CD14-positive monocyte (primary cell): ENCODE measurements at regions not wholly inside any gene's neighbourhood (a gene's known extent, or its start where the extent isn't known, plus 50 kb on each side); places are given as distances from the start of the nearest gene placed in this dataset.

Experiments used
- DNase-seq, 3 donors: peaks; one replicate each; pipeline ENCODE4 v3.0.0-alpha.2; 2011 to 2022
- H2AFZ ChIP-seq: 2 replicates; pipeline ENCODE4 v1.6.0; 2012; ENCODE audit warnings: mild to moderate bottlenecking, low read depth, low read length, inconsistent platforms; ENCODE audit not compliant: insufficient read depth, poor library complexity, severe bottlenecking
- H3K27ac ChIP-seq, 2 donors: 1 replicate in 1 of 2; 2 replicates in 1 of 2; pipeline ENCODE4 v1.5.1; 2012 to 2013; ENCODE audit warnings: low read length in 2 of 2, control low read depth in 1 of 2, inconsistent platforms in 1 of 2, low read depth in 1 of 2, mild to moderate bottlenecking in 1 of 2
- H3K27me3 ChIP-seq, 2 donors: one replicate each; pipeline versions ENCODE4 v1.6.0 to v1.6.1; 2011 to 2013; ENCODE audit warnings: low read length in 2 of 2; ENCODE audit not compliant: control insufficient read depth in 2 of 2, insufficient read depth in 2 of 2
- H3K36me3 ChIP-seq, 2 donors: replicated peaks in 1 of 2; 1 replicate in 1 of 2; 2 replicates in 1 of 2; pipeline versions ENCODE4 v1.5.1 to v1.6.1; 2012 to 2013; ENCODE audit warnings: low read length in 2 of 2, control low read depth in 1 of 2, inconsistent platforms in 1 of 2, mild to moderate bottlenecking in 1 of 2; ENCODE audit not compliant: insufficient read depth in 2 of 2, control insufficient read depth in 1 of 2
- H3K4me1 ChIP-seq, 2 donors: 1 replicate in 1 of 2; 2 replicates in 1 of 2; pipeline versions ENCODE4 v1.5.1 to v1.6.1; 2012 to 2013; ENCODE audit warnings: low read length in 2 of 2, control low read depth in 1 of 2, inconsistent platforms in 1 of 2, mild to moderate bottlenecking in 1 of 2, moderate library complexity in 1 of 2; ENCODE audit not compliant: insufficient read depth in 2 of 2, control insufficient read depth in 1 of 2
- H3K4me2 ChIP-seq: replicated peaks from 2 replicates; pipeline ENCODE3; 2012; ENCODE audit warnings: low read length, moderate library complexity, mild to moderate bottlenecking; ENCODE audit not compliant: poor library complexity, severe bottlenecking; ENCODE audit errors: extremely low read depth
- H3K4me3 ChIP-seq, 3 experiments: fragments of 200-600 bp in 1 of 3; sonication (generic) in 1 of 3; replicated peaks in 1 of 3; 1 replicate in 2 of 3; 2 replicates in 1 of 3; pipeline ENCODE4 v1.5.1; 2011 to 2013; ENCODE audit warnings: low read length in 3 of 3, mild to moderate bottlenecking in 3 of 3, control low read depth in 2 of 3, low read depth in 2 of 3, inconsistent platforms in 1 of 3, moderate library complexity in 1 of 3
- H3K79me2 ChIP-seq: 2 replicates; pipeline ENCODE4 v1.6.0; 2012; ENCODE audit warnings: mild to moderate bottlenecking, control low read depth, inconsistent platforms, low read length, moderate library complexity; ENCODE audit not compliant: insufficient read depth
- H3K9ac ChIP-seq: 2 replicates; pipeline ENCODE4 v1.6.0; 2017; ENCODE audit warnings: low read length, mild to moderate bottlenecking; ENCODE audit not compliant: insufficient read depth, poor library complexity, severe bottlenecking
- H3K9me3 ChIP-seq, 2 donors: replicated peaks in 1 of 2; 1 replicate in 1 of 2; 2 replicates in 1 of 2; pipeline versions ENCODE4 v1.5.1 to v1.6.1; 2012 to 2013; ENCODE audit warnings: low read length in 2 of 2, control low read depth in 1 of 2; ENCODE audit not compliant: control insufficient read depth in 1 of 2, insufficient read depth in 1 of 2
- H4K20me1 ChIP-seq: 2 replicates; pipeline ENCODE4 v1.6.0; 2012; ENCODE audit warnings: mild to moderate bottlenecking, low read length, control low read depth, moderate library complexity; ENCODE audit not compliant: insufficient read depth
- H3K27ac Mint-ChIP-seq, 7 donors: one replicate each; pipeline ENCODE4 v1.8.0; 2020; ENCODE audit warnings: mild to moderate bottlenecking in 7 of 7, mixed read lengths in 7 of 7, moderate library complexity in 6 of 7, inconsistent platforms in 2 of 7
- H3K27me3 Mint-ChIP-seq, 3 donors: one replicate each; pipeline ENCODE4 v1.8.0; 2021 to 2022; ENCODE audit warnings: low read depth in 3 of 3, mild to moderate bottlenecking in 3 of 3, mixed read lengths in 3 of 3, moderate library complexity in 3 of 3, inconsistent platforms in 1 of 3
- H3K36me3 Mint-ChIP-seq, 2 donors: one replicate each; pipeline ENCODE4 v1.8.0; 2020; ENCODE audit warnings: mixed read lengths in 2 of 2, inconsistent platforms in 1 of 2, mild to moderate bottlenecking in 1 of 2
- H3K4me1 Mint-ChIP-seq: one replicate; pipeline ENCODE4 v1.8.0; 2020; ENCODE audit warnings: mild to moderate bottlenecking, mixed read lengths
- H3K4me3 Mint-ChIP-seq, 2 donors: one replicate each; pipeline ENCODE4 v1.8.0; 2020; ENCODE audit warnings: mild to moderate bottlenecking in 2 of 2, mixed read lengths in 2 of 2, moderate library complexity in 1 of 2
- H3K9me3 Mint-ChIP-seq, 7 donors: one replicate each; pipeline ENCODE4 v1.8.0; 2020 to 2022; ENCODE audit warnings: mixed read lengths in 7 of 7, mild to moderate bottlenecking in 6 of 7, moderate library complexity in 6 of 7, inconsistent platforms in 2 of 7
- CTCF ChIP-seq: fragments of 200-600 bp; IDR thresholded peaks from one replicate; pipeline ENCODE4 v1.8.0; 2022; ENCODE audit warnings: antibody characterized with exemption, mild to moderate bottlenecking
- WGBS: methylation state at CpG from one replicate; pipeline ENCODE4 v1.1.5; 2013; ENCODE audit warnings: missing lambda C conversion rate; ENCODE audit not compliant: insufficient coverage; 5-methylcytosine and 5-hydroxymethylcytosine counted together
- intact Hi-C, 2 donors: fragments of 100-400 bp; cut with micrococcal nuclease; formaldehyde crosslinking; loops; one replicate each; pipeline versions ENCODE4 v1.15.0 to v1.15.1; 2023

- DNase-seq: no peak
- Histone ChIP-seq H3K9ac (no peak overlapping the region), H3K27ac (no peak overlapping the region), H3K4me3 (no peak overlapping the region), H3K4me2 (no peak overlapping the region), H3K79me2 (no peaks in the 10 kb centered on the region), H4K20me1 (no peaks in the 10 kb centered on the region), H3K27me3 (no peaks in the 10 kb centered on the region), H3K4me1 (no peaks in the 10 kb centered on the region), H2AFZ (no peak overlapping the region), H3K36me3 (no peaks in the 10 kb centered on the region), H3K9me3 (no peaks in the 10 kb centered on the region)
- H3K27me3 Mint-ChIP-seq: peaks cover 0 to 2% (median 2%) of the 10 kb centered on the region in 3 donors
- H3K9me3 Mint-ChIP-seq: peaks cover 0 to 8% (median 3%) of the 10 kb centered on the region in 7 donors
- H3K4me1 Mint-ChIP-seq: no peaks in the 10 kb centered on the region
- no peak overlapping the region for H3K27ac Mint-ChIP-seq
- WGBS: 100% methylated on average over 1 of the region's 3 CpGs
- H3K36me3 Mint-ChIP-seq: no peaks in the 10 kb centered on the region
- no peak overlapping the region for H3K4me3 Mint-ChIP-seq
- TF ChIP-seq CTCF: no peak
- intact Hi-C loops: no loop called here
Observed at GRCh38 chr1:175833951-175834350, 90.6 kb upstream of the TNR start.

GRCh38 chr1:175833502-175833901, 90.1 kb upstream of the TNR start:
- Mint-ChIP-seq H3K9me3 (peaks cover 2 to 8% (median 4%) of the 10 kb centered on the region in 7 donors), H3K27me3 (peaks cover 0 to 1% (median under 1%) of the 10 kb centered on the region in 3 donors), H3K4me1 (no peaks in the 10 kb centered on the region), H3K36me3 (no peaks in the 10 kb centered on the region), H3K27ac (no peak overlapping the region), H3K4me3 (no peak overlapping the region)
- Histone ChIP-seq H3K79me2 (no peaks in the 10 kb centered on the region), H4K20me1 (no peaks in the 10 kb centered on the region), H3K4me3 (no peak overlapping the region), H3K27me3 (no peaks in the 10 kb centered on the region), H3K4me1 (no peaks in the 10 kb centered on the region), H2AFZ (no peak overlapping the region), H3K36me3 (no peaks in the 10 kb centered on the region), H3K27ac (no peak overlapping the region), H3K9ac (no peak overlapping the region), H3K4me2 (no peak overlapping the region), H3K9me3 (peaks cover 0 to 1% of the 10 kb centered on the region in 2 donors)
- DNase-seq: no peak
- intact Hi-C loops: no loop called here
- TF ChIP-seq CTCF: no peak
- WGBS: no CpG with 5 or more reads among the region's 2 CpGs
